ENCODE measurements at regions not wholly inside any gene's neighbourhood (a gene's known extent, or its start where the extent isn't known, plus 50 kb on each side); places are given as distances from the start of the nearest gene placed in this dataset.

- no peak overlapping the region for H3K27ac ChIP-seq (replicated peaks)
- DNase-seq: no peak
- intact Hi-C loops (cut with micrococcal nuclease): no loop called here
- H3K9me3 ChIP-seq (replicated peaks): no peaks in the 10 kb centered on the region
- no peak for TF ChIP-seq CTCF (IDR thresholded peaks at IDR 0.05; ENCODE audit: borderline replicate concordance)
- no peaks in the 10 kb centered on the region for H3K36me3 ChIP-seq
- no peaks in the 10 kb centered on the region for H3K27me3 ChIP-seq (ENCODE audit: low read depth)
- H3K4me1 ChIP-seq: peaks cover 32% of the 10 kb centered on the region
- H3K4me3 ChIP-seq: no peak overlapping the region
Observed at GRCh38 chr11:8833568-8834315, 77.2 kb upstream of the AKIP1 start.

- intact Hi-C loops (cut with micrococcal nuclease): no loop called here
- DNase-seq: no peak
- H3K27ac ChIP-seq (replicated peaks): no peak overlapping the region
Observed at GRCh38 chr11:8834379-8834778, 76.6 kb upstream of the AKIP1 start.

GRCh38 chr11:8838248-8838647 lies 72.7 kb upstream of the AKIP1 start:
- H3K9me3 ChIP-seq (replicated peaks): no peaks in the 10 kb centered on the region
- no peaks in the 10 kb centered on the region for H3K36me3 ChIP-seq
- no peak for DNase-seq
- H3K27ac ChIP-seq (replicated peaks): peak overlapping the region; percentile 69
- no peak for TF ChIP-seq CTCF (IDR thresholded peaks at IDR 0.05; ENCODE audit: borderline replicate concordance)
- H3K4me3 ChIP-seq: no peak overlapping the region
- intact Hi-C loops (cut with micrococcal nuclease): no loop called here
- peaks cover 42% of the 10 kb centered on the region for H3K4me1 ChIP-seq
- no peaks in the 10 kb centered on the region for H3K27me3 ChIP-seq (ENCODE audit: low read depth)

More at GRCh38 chr11:8834379-8834778, 76.6 kb upstream of the AKIP1 start:
- Histone ChIP-seq H3K4me1 (peaks cover 39% of the 10 kb centered on the region), H3K27me3 (ENCODE audit: low read depth) (no peaks in the 10 kb centered on the region), H3K9me3 (replicated peaks) (no peaks in the 10 kb centered on the region), H3K36me3 (no peaks in the 10 kb centered on the region), H3K4me3 (no peak overlapping the region)
- TF ChIP-seq CTCF (IDR thresholded peaks at IDR 0.05; ENCODE audit: borderline replicate concordance): no peak

GRCh38 chr11:8839306-8839956 lies 71.6 kb upstream of the AKIP1 start:
- Histone ChIP-seq H3K27ac (replicated peaks) (peak overlapping the region; percentile 69), H3K9me3 (replicated peaks) (no peaks in the 10 kb centered on the region), H3K27me3 (ENCODE audit: low read depth) (no peaks in the 10 kb centered on the region), H3K36me3 (no peaks in the 10 kb centered on the region), H3K4me3 (no peak overlapping the region), H3K4me1 (peaks cover 30% of the 10 kb centered on the region)
- intact Hi-C loops (cut with micrococcal nuclease): no loop called here
- no peak for TF ChIP-seq CTCF (IDR thresholded peaks at IDR 0.05; ENCODE audit: borderline replicate concordance)
- DNase-seq: no peak

- H3K9me3 ChIP-seq (replicated peaks): no peaks in the 10 kb centered on the region
- H3K36me3 ChIP-seq: no peaks in the 10 kb centered on the region
- H3K4me3 ChIP-seq: no peak overlapping the region
- TF ChIP-seq CTCF (IDR thresholded peaks at IDR 0.05; ENCODE audit: borderline replicate concordance): no peak
- peak; percentile 34 for DNase-seq
- H3K4me1 ChIP-seq: peaks cover 28% of the 10 kb centered on the region
- H3K27me3 ChIP-seq (ENCODE audit: low read depth): no peaks in the 10 kb centered on the region
- intact Hi-C loops (cut with micrococcal nuclease): no loop called here
- peak overlapping the region; percentile 69 for H3K27ac ChIP-seq (replicated peaks)
Observed at GRCh38 chr11:8839957-8840945, 70.7 kb upstream of the AKIP1 start.
